GM13976 (cell line): ENCODE measurements at regions not wholly inside any gene's neighbourhood (a gene's known extent, or its start where the extent isn't known, plus 50 kb on each side); places are given as distances from the start of the nearest gene placed in this dataset.
A peak's percentile ranks its signal among the peaks of the same experiment; 100 is the strongest.
"Not testable (repeated sequence)": the region's sequence is repeated elsewhere in the genome, so short reads cannot be mapped to it uniquely, and the experiment has no call there.

ENCODE experiments used
- DNase-seq: peaks from one replicate; pipeline ENCODE4 v3.0.0; 2012; ENCODE audit warnings: low spot score
- CTCF ChIP-seq: IDR thresholded peaks from 2 replicates; pipeline ENCODE4 v1.5.1; 2012; ENCODE audit warnings: borderline replicate concordance, mild to moderate bottlenecking; ENCODE audit not compliant: insufficient read depth; ENCODE audit errors: extremely low read depth, missing control alignments, control extremely low read depth
- in situ Hi-C: fragments of 300-500 bp; cut with MboI; formaldehyde crosslinking; loops from one replicate; pipeline ENCODE4 v1.12.0; 2022; ENCODE audit warnings: low sequenced_read_pairs, mixed read lengths, inconsistent platforms; ENCODE audit not compliant: unreplicated experiment

GRCh38 chr5:128842241-128842640 lies 123.0 kb upstream of the SLC27A6 start:
- in situ Hi-C loops: no loop called here
- no peak for TF ChIP-seq CTCF

GRCh38 chr5:128844354-128844923 lies 120.8 kb upstream of the SLC27A6 start:
- DNase-seq: peak; percentile 7
- in situ Hi-C loops: no loop called here
- TF ChIP-seq CTCF: no peak

More at GRCh38 chr5:128842241-128842640, 123.0 kb upstream of the SLC27A6 start:
- DNase-seq: no peak

GRCh38 chr5:128850049-128850448 lies 115.2 kb upstream of the SLC27A6 start:
- no peak for DNase-seq
- in situ Hi-C loops: no loop called here
- no peak for TF ChIP-seq CTCF

GRCh38 chr5:128854931-128855330 lies 110.4 kb upstream of the SLC27A6 start:
- no peak for TF ChIP-seq CTCF
- DNase-seq: no peak
- in situ Hi-C loops: no loop called here

GRCh38 chr5:128857076-128857677 lies 108.1 kb upstream of the SLC27A6 start:
- TF ChIP-seq CTCF: no peak
- no peak for DNase-seq
- in situ Hi-C loops: no loop called here

- in situ Hi-C loops: no loop called here
- no peak for TF ChIP-seq CTCF
- DNase-seq: no peak
Measured at GRCh38 chr5:128858995-128859394, 106.3 kb upstream of the SLC27A6 start.

- DNase-seq, in situ Hi-C loops: not testable (repeated sequence)
Measured at GRCh38 chr5:128861155-128861554, 104.1 kb upstream of the SLC27A6 start.
